ENCODE measurements at regions not wholly inside any gene's neighbourhood (a gene's known extent, or its start where the extent isn't known, plus 50 kb on each side); places are given as distances from the start of the nearest gene placed in this dataset.

DNA sequence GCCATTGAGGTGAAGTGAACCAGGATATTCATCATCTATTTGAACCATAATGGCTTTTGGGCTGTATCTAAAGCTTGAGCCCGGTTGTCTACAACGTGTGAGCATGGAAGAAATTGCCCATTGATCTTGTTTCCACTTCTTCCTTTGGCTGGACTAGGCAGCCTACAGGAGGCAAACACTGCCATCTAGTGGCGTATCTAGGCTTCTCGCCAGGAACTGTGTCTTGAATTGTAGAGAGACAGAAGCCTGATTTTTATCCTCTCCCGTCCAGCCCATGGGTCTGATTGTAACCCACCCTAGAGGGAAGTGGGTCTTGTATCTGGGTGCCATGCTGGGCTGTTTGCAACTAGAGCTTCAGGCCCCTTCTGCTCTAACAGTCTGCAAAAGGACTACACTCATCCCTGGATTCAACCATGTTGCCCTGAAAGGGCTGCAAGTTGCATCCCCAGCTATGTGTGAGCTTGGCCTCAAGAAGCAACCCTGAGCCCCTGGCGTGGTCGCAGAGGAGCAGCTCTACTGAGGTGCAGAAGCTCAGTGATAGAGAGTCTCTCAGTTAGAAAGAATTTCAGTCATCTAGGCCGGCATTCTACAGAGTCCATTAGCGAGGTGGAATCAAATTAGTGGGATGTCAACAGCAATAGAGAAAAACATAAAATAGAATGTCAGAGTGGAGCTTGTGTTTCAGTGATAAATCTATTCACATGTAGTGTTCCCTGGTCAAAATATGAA is 170.2 kb upstream of the UMPS start:
- intact Hi-C loops (cut with micrococcal nuclease; ENCODE audit: unreplicated experiment) = loop anchor here (10.0 kb wide), 2 partner anchors 65 to 345 kb away; no protein-coding TSS in a partner anchor
- Histone ChIP-seq H3K4me3 (ENCODE audit: low read depth in 2 of 2, low read length in 2 of 2) (no peak overlapping the region), H3K27ac (ENCODE audit: low read length) (no peak overlapping the region), H3K27me3 (ENCODE audit: control insufficient read depth, insufficient read depth, low read length) (peaks cover 21% of the 10 kb centered on the region), H3K4me1 (ENCODE audit: control insufficient read depth, insufficient read depth, low read length) (no peaks in the 10 kb centered on the region), H3K36me3 (ENCODE audit: control insufficient read depth, insufficient read depth, low read length) (no peaks in the 10 kb centered on the region), H3K9me3 (ENCODE audit: control insufficient read depth, insufficient read depth, low read depth, low read length) (no peaks in the 10 kb centered on the region)
- in situ Hi-C loops (cut with HindIII; ENCODE audit: low pct_unique_long_range_greater_than_20kb, low sequenced_read_pairs) = no loop called here
- ChIA-PET CTCF (interaction anchor here (0.6 to 1.2 kb wide), 3 partner anchors 17 to 129 kb away, joined by 3 to 4 read pairs (median 4); no protein-coding TSS in a partner anchor), POLR2A (no interaction called here)
- TF ChIP-seq CTCF (IDR thresholded peaks at IDR 0.05) = peak; percentile 96
- TF ChIP-seq, protein P1, sequence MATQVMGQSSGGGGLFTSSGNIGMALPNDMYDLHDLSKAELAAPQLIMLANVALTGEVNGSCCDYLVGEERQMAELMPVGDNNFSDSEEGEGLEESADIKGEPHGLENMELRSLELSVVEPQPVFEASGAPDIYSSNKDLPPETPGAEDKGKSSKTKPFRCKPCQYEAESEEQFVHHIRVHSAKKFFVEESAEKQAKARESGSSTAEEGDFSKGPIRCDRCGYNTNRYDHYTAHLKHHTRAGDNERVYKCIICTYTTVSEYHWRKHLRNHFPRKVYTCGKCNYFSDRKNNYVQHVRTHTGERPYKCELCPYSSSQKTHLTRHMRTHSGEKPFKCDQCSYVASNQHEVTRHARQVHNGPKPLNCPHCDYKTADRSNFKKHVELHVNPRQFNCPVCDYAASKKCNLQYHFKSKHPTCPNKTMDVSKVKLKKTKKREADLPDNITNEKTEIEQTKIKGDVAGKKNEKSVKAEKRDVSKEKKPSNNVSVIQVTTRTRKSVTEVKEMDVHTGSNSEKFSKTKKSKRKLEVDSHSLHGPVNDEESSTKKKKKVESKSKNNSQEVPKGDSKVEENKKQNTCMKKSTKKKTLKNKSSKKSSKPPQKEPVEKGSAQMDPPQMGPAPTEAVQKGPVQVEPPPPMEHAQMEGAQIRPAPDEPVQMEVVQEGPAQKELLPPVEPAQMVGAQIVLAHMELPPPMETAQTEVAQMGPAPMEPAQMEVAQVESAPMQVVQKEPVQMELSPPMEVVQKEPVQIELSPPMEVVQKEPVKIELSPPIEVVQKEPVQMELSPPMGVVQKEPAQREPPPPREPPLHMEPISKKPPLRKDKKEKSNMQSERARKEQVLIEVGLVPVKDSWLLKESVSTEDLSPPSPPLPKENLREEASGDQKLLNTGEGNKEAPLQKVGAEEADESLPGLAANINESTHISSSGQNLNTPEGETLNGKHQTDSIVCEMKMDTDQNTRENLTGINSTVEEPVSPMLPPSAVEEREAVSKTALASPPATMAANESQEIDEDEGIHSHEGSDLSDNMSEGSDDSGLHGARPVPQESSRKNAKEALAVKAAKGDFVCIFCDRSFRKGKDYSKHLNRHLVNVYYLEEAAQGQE (IDR thresholded peaks at IDR 0.05; ENCODE audit: insufficient read depth in 1 of 2, low read depth in 2 of 2, low read length in 1 of 2) = no peak
- no TSS peak for BruUV-seq (replicated peaks)
- ATAC-seq = peak; percentile 86
- peak; percentile 64 for DNase-seq (ENCODE audit: low read depth, low spot score)

DNA sequence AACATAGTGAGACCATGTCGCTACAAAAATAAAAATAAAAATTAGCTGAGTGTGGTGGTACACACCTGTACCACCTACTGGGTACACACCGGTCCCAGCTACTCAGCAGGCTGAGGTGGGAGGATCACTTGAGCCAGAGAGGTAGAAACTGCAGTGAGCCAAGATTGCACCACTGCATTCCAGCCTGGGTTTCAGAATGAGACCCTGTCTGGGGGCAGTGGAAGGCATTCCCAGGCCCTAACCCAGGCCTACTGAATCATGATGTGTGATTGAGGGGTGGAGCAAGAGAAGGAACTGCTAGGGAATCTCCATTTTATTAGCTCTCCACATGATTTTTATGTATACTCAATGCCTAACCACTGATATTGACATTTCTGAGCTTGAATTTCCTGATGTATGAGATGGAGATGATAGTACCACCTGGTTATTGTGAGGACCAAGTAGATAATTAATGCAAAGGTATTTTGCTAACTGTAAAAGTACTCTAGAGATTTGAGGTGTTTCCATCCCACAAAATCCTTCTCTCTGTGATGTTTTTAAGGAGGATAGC is 169.5 kb upstream of the UMPS start:
- no peak overlapping the region for H3K4me3 ChIP-seq (ENCODE audit: low read depth in 2 of 2, low read length in 2 of 2)
- no peak for ATAC-seq
- POLR2A ChIA-PET = no interaction called here

More for the DNA sequence above, 169.5 kb upstream of the UMPS start:
- Histone ChIP-seq H3K4me1 (ENCODE audit: control insufficient read depth, insufficient read depth, low read length) (no peaks in the 10 kb centered on the region), H3K36me3 (ENCODE audit: control insufficient read depth, insufficient read depth, low read length) (no peaks in the 10 kb centered on the region), H3K9me3 (ENCODE audit: control insufficient read depth, insufficient read depth, low read depth, low read length) (no peaks in the 10 kb centered on the region), H3K27me3 (ENCODE audit: control insufficient read depth, insufficient read depth, low read length) (peaks cover 25% of the 10 kb centered on the region), H3K27ac (ENCODE audit: low read length) (no peak overlapping the region)
- in situ Hi-C loops (cut with HindIII; ENCODE audit: low pct_unique_long_range_greater_than_20kb, low sequenced_read_pairs) (no loop called here), intact Hi-C loops (cut with micrococcal nuclease; ENCODE audit: unreplicated experiment) (loop anchor here (10.0 kb wide), 1 partner anchor 344 kb away; no protein-coding TSS in a partner anchor)
- DNase-seq (ENCODE audit: low read depth, low spot score) = no peak
- TF ChIP-seq TCF7L2 (IDR thresholded peaks at IDR 0.05; ENCODE audit: low read depth, low read length) (no peak), CTCF (IDR thresholded peaks at IDR 0.05) (no peak)
- TF ChIP-seq, protein P1 (IDR thresholded peaks at IDR 0.05; ENCODE audit: insufficient read depth in 1 of 2, low read depth in 2 of 2, low read length in 1 of 2) = no peak
- CTCF ChIA-PET = interaction anchor here (0.7 kb wide), 1 partner anchor 128 kb away, joined by 3 read pairs; no protein-coding TSS in a partner anchor
- no TSS peak for BruUV-seq (replicated peaks)
